A673 (cell line): ENCODE measurements at regions not wholly inside any gene's neighbourhood (a gene's known extent, or its start where the extent isn't known, plus 50 kb on each side); places are given as distances from the start of the nearest gene placed in this dataset.

Experiments
- BruUV-seq: library from RNA; stranded (reverse); fragments of 400-500 nt; replicated peaks from 2 replicates; lab custom pipeline; 2021; lab: Mats Ljungman, UMichigan
- CTCF ChIA-PET: fragments of 300-600 bp; sonication (Branson Sonifier 250); formaldehyde crosslinking; loops from one replicate; lab custom pipeline; 2022; ENCODE audit warnings: antibody characterized with exemption; lab: Charles Lee
- POLR2A ChIA-PET: fragments of 300-600 bp; sonication (Branson Sonifier 250); formaldehyde crosslinking; loops from one replicate; lab custom pipeline; 2022; ENCODE audit warnings: antibody characterized with exemption; ENCODE audit not compliant: low non-redundant PET; lab: Charles Lee
- DNase-seq: peaks from one replicate; pipeline ENCODE4 v3.0.0-alpha.2; 2015; ENCODE audit warnings: low spot score
- H3K27ac ChIP-seq: fragments of 200-600 bp; sonication (generic); 2 replicates; pipeline ENCODE4 v1.5.1; 2016; ENCODE audit warnings: mixed run types, low read depth, mild to moderate bottlenecking, mixed read lengths, antibody characterized with exemption, low read length; ENCODE audit not compliant: poor library complexity, severe bottlenecking
- H3K27me3 ChIP-seq: fragments of 200-600 bp; sonication (generic); replicated peaks from 2 replicates; pipeline ENCODE4 v1.6.1; 2017; ENCODE audit warnings: mixed run types, low read depth, mild to moderate bottlenecking, mixed read lengths, antibody characterized with exemption, low read length; ENCODE audit not compliant: insufficient read depth, poor library complexity
- H3K36me3 ChIP-seq: fragments of 200-600 bp; sonication (generic); 2 replicates; pipeline ENCODE4 v1.6.1; 2016; ENCODE audit warnings: mixed run types, mild to moderate bottlenecking, mixed read lengths, antibody characterized with exemption, low read length; ENCODE audit not compliant: insufficient read depth, poor library complexity, severe bottlenecking
- H3K4me1 ChIP-seq: fragments of 200-600 bp; sonication (generic); 2 replicates; pipeline ENCODE4 v1.6.1; 2017; ENCODE audit warnings: mixed run types, mild to moderate bottlenecking, mixed read lengths, antibody characterized with exemption, low read length; ENCODE audit not compliant: insufficient read depth, poor library complexity, severe bottlenecking
- H3K4me3 ChIP-seq: fragments of 200-600 bp; sonication (generic); 2 replicates; pipeline ENCODE4 v1.5.1; 2016; ENCODE audit warnings: low read depth, mixed run types, mild to moderate bottlenecking, mixed read lengths, low read length; ENCODE audit not compliant: poor library complexity, severe bottlenecking
- H3K9me3 ChIP-seq: fragments of 200-600 bp; sonication (generic); 2 replicates; pipeline ENCODE4 v1.6.1; 2016; ENCODE audit warnings: mixed run types, low read depth, mild to moderate bottlenecking, mixed read lengths, antibody characterized with exemption, low read length; ENCODE audit not compliant: poor library complexity, severe bottlenecking
- EZH2 ChIP-seq: fragments of 200-600 bp; sonication (generic); IDR thresholded peaks from 2 replicates; pipeline ENCODE4 v1.6.1; 2017; ENCODE audit warnings: borderline replicate concordance, low read depth, mild to moderate bottlenecking, mixed read lengths, antibody characterized with exemption, low read length; ENCODE audit not compliant: poor library complexity, severe bottlenecking
- intact Hi-C: fragments of 100-400 bp; cut with micrococcal nuclease; formaldehyde crosslinking; loops from one replicate; pipeline ENCODE4 v1.10.0; 2022; ENCODE audit not compliant: unreplicated experiment
- TF ChIP-seq, protein P1 (sequence below): fragments of 300-800, 200-600 bp; sonication (generic); conservative IDR thresholded peaks from 2 replicates; pipeline ENCODE4 v1.5.1; 2017; ENCODE audit warnings: low read depth, mild to moderate bottlenecking, antibody characterized with exemption, low read length, moderate library complexity, mixed read lengths

DNA sequence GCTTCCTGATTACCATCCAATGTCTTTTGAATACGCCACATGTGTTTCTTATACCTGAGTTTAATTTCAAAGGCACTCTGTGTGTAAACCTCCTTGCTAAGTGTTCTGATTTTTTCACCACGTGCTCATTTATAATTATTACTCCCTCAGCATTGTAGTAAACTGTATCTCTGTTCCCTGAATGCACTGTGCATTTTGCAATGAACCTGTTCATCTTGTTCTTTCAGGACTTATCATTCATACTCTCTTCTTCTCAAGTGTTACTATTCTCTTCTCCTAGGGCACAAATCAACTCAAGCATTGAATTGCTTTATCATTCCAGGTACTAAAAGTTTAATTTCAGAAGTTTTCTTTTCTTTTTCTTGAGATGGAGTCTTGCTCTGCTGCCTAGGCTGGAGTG, 383.4 kb upstream of the TRIB2 start:
- Histone ChIP-seq H3K4me3 (no peak overlapping the region), H3K36me3 (no peaks in the 10 kb centered on the region), H3K27ac (no peak overlapping the region), H3K4me1 (no peaks in the 10 kb centered on the region), H3K9me3 (no peaks in the 10 kb centered on the region), H3K27me3 (no peaks in the 10 kb centered on the region)
- intact Hi-C loops, result no loop called here
- BruUV-seq, result no TSS peak
- DNase-seq, result no peak
- ChIA-PET CTCF (no interaction called here), POLR2A (no interaction called here)
- TF ChIP-seq, protein P1, sequence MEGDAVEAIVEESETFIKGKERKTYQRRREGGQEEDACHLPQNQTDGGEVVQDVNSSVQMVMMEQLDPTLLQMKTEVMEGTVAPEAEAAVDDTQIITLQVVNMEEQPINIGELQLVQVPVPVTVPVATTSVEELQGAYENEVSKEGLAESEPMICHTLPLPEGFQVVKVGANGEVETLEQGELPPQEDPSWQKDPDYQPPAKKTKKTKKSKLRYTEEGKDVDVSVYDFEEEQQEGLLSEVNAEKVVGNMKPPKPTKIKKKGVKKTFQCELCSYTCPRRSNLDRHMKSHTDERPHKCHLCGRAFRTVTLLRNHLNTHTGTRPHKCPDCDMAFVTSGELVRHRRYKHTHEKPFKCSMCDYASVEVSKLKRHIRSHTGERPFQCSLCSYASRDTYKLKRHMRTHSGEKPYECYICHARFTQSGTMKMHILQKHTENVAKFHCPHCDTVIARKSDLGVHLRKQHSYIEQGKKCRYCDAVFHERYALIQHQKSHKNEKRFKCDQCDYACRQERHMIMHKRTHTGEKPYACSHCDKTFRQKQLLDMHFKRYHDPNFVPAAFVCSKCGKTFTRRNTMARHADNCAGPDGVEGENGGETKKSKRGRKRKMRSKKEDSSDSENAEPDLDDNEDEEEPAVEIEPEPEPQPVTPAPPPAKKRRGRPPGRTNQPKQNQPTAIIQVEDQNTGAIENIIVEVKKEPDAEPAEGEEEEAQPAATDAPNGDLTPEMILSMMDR, result no peak
- TF ChIP-seq EZH2, result no peak

DNA sequence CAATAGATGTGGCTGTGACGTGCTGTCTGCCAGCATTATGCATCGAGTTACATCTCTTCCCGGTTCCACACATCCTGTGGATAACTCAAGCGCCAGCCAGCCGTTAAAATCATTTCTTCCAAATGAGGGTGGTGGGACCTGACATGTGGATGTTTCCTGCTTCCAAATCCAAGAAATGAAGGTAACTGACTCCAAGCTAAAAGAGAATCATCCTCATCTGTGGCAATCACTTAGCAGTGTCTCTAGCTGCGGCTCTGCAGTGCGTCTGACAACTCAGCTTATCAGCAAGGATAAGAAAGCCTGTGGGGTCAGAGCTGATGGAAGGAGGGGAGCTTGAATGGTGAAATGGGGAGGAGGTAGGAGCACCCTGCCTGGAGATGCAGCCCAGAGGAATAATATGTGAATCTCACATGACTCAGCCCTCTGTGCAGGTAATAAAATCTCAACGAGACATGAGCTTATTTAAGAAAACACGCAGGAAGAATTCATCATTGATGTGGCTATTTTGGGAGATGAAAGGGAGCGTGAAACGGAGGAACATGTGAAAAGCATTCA, 382.2 kb upstream of the TRIB2 start:
- TF ChIP-seq, protein P1, result no peak
- TF ChIP-seq EZH2, result no peak
- no peak overlapping the region for H3K27ac ChIP-seq
- ChIA-PET POLR2A (no interaction called here), CTCF (no interaction called here)
- intact Hi-C loops, result no loop called here
- H3K9me3 ChIP-seq, result no peaks in the 10 kb centered on the region
- no peaks in the 10 kb centered on the region for H3K27me3 ChIP-seq
- no peak overlapping the region for H3K4me3 ChIP-seq
- BruUV-seq, result no TSS peak
- DNase-seq, result no peak
- H3K36me3 ChIP-seq, result no peaks in the 10 kb centered on the region
- H3K4me1 ChIP-seq, result no peaks in the 10 kb centered on the region

DNA sequence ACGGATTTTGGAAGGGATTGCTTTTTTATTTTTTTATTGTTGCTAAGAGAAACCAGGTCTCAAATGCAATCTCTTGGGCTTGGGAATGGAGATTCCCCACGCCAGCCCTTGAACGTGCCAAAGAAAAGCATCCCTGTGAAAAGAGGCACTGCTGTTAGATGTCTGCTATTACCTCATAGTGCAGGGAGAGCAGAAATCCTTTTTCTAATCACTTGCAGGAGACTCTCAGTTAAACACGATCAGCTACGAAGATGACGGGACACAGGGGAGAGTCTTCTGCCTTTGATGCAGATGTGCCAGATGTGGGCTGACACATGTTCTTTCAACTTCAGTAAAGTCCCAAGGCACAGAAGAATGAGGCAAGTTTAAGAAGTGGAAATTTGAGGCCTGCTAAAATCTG, 381.6 kb upstream of the TRIB2 start:
- H3K4me3 ChIP-seq, result no peak overlapping the region
- BruUV-seq, result no TSS peak
- TF ChIP-seq EZH2, result no peak
- TF ChIP-seq, protein P1, result no peak
- CTCF ChIA-PET, result no interaction called here
- no peaks in the 10 kb centered on the region for H3K36me3 ChIP-seq
- H3K9me3 ChIP-seq, result no peaks in the 10 kb centered on the region
- POLR2A ChIA-PET, result no interaction called here
- H3K4me1 ChIP-seq, result no peaks in the 10 kb centered on the region
- no peak overlapping the region for H3K27ac ChIP-seq
- no peaks in the 10 kb centered on the region for H3K27me3 ChIP-seq
- no peak for DNase-seq
- intact Hi-C loops, result no loop called here
